ENCODE measurements at regions not wholly inside any gene's neighbourhood (a gene's known extent, or its start where the extent isn't known, plus 50 kb on each side); places are given as distances from the start of the nearest gene placed in this dataset.

- TF ChIP-seq CTCF (IDR thresholded peaks at IDR 0.05; ENCODE audit: borderline replicate concordance, control extremely low read depth, extremely low read depth, insufficient read depth, missing control alignments): no peak
- in situ Hi-C loops (cut with MboI; ENCODE audit: low sequenced_read_pairs, unreplicated experiment): no loop called here
- no peak for DNase-seq (ENCODE audit: low spot score)
Measured at GRCh38 chr14:104515059-104515810, 64.3 kb upstream of the C14orf180 start.

GRCh38 chr14:104515811-104516780, 63.5 kb upstream of the C14orf180 start:
- no peak for TF ChIP-seq CTCF (IDR thresholded peaks at IDR 0.05; ENCODE audit: borderline replicate concordance, control extremely low read depth, extremely low read depth, insufficient read depth, missing control alignments)
- in situ Hi-C loops (cut with MboI; ENCODE audit: low sequenced_read_pairs, unreplicated experiment): no loop called here

GRCh38 chr14:104516906-104517305, 62.7 kb upstream of the C14orf180 start:
- TF ChIP-seq CTCF (IDR thresholded peaks at IDR 0.05; ENCODE audit: borderline replicate concordance, control extremely low read depth, extremely low read depth, insufficient read depth, missing control alignments): no peak
- in situ Hi-C loops (cut with MboI; ENCODE audit: low sequenced_read_pairs, unreplicated experiment): no loop called here
- DNase-seq (ENCODE audit: low spot score): no peak

More at GRCh38 chr14:104515811-104516780, 63.5 kb upstream of the C14orf180 start:
- no peak for DNase-seq (ENCODE audit: low spot score)

GRCh38 chr14:104517426-104517825, 62.1 kb upstream of the C14orf180 start:
- in situ Hi-C loops (cut with MboI; ENCODE audit: low sequenced_read_pairs, unreplicated experiment): no loop called here
- no peak for TF ChIP-seq CTCF (IDR thresholded peaks at IDR 0.05; ENCODE audit: borderline replicate concordance, control extremely low read depth, extremely low read depth, insufficient read depth, missing control alignments)
- no peak for DNase-seq (ENCODE audit: low spot score)

GRCh38 chr14:104517867-104518266, 61.7 kb upstream of the C14orf180 start:
- no peak for TF ChIP-seq CTCF (IDR thresholded peaks at IDR 0.05; ENCODE audit: borderline replicate concordance, control extremely low read depth, extremely low read depth, insufficient read depth, missing control alignments)
- in situ Hi-C loops (cut with MboI; ENCODE audit: low sequenced_read_pairs, unreplicated experiment): no loop called here
- no peak for DNase-seq (ENCODE audit: low spot score)

- no peak for DNase-seq (ENCODE audit: low spot score)
- in situ Hi-C loops (cut with MboI; ENCODE audit: low sequenced_read_pairs, unreplicated experiment): no loop called here
- TF ChIP-seq CTCF (IDR thresholded peaks at IDR 0.05; ENCODE audit: borderline replicate concordance, control extremely low read depth, extremely low read depth, insufficient read depth, missing control alignments): no peak
Measured at GRCh38 chr14:104518659-104519350, 60.8 kb upstream of the C14orf180 start.
